ENCODE measurements at regions not wholly inside any gene's neighbourhood (a gene's known extent, or its start where the extent isn't known, plus 50 kb on each side); places are given as distances from the start of the nearest gene placed in this dataset.
A peak's percentile ranks its signal among the peaks of the same experiment; 100 is the strongest.
"Not testable (repeated sequence)": the region's sequence is repeated elsewhere in the genome, so short reads cannot be mapped to it uniquely, and the experiment has no call there.

- 0 out of 2 replicates have a peak, but pooled peaks cover 5% of the 10 kb centered on the region for H3K27me3 ChIP-seq
- H3K27ac ChIP-seq = no peak overlapping the region
- no peak overlapping the region for H3K4me3 ChIP-seq
- no peaks in the 10 kb centered on the region for H3K9me3 ChIP-seq (replicated peaks)
- no peaks in the 10 kb centered on the region for H3K36me3 ChIP-seq
- H3K4me1 ChIP-seq = no peaks in the 10 kb centered on the region
- DNase-seq = no peak
Measured at GRCh38 chr3:180743813-180744590, 64.7 kb upstream of the CCDC39 start.

DNA sequence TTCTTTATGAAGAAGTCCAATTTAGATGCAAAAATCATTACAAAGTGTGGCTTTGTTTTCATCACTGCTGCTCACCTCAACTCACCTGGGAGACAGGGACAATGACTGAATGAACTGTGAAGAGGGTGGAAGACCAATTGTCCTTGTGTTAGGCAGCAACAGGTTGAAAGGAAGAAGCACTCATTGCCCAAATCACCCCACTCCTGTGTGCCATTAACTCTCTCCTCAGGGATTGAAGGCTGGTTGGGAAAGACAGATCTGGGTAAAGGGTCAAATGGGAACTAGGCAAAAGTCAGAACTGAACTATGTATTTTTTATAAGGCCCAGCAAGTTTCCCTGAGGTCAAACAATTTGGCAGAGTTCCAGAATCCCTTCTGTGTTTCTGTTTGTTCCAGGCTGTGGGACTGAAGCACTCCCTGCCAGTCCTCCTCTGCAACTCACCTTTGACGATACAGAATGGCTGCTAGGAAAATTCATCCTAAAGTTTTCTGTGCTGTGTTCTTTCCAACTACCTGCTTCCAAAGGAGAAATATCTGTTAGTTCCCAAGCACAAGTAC, 68.6 kb upstream of the CCDC39 start:
- Histone ChIP-seq H3K36me3 (no peaks in the 10 kb centered on the region), H3K27ac (no peak overlapping the region), H3K4me3 (no peak overlapping the region), H3K27me3 (0 out of 2 replicates have a peak, but pooled peaks cover 5% of the 10 kb centered on the region), H3K9me3 (replicated peaks) (no peaks in the 10 kb centered on the region), H3K4me1 (no peaks in the 10 kb centered on the region)
- DNase-seq = peak in 1 of 2 experiments; percentile 4

DNA sequence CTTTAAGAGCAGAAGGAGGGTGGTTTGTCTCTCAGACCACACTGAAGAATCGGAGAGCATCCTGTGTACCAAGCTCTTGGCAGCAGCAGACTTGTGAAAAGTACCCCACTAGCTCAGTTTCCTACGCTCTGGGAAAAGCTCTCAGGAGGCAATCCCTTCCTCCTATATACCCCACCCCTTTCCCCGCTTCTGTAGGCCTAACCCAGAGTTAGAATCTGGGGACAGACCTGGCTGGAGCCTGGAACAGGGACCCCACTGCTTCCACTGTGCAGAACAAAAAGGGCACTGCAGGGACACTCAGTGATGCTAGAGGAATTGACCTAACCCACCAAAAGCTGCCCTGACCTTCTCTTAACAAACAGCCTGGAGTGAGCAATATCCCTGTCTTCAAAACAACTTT, 70.0 kb upstream of the CCDC39 start:
- H3K4me3 ChIP-seq = no peak overlapping the region
- no peak overlapping the region for H3K27ac ChIP-seq
- H3K4me1 ChIP-seq = no peaks in the 10 kb centered on the region
- H3K9me3 ChIP-seq (replicated peaks) = no peaks in the 10 kb centered on the region
- DNase-seq = no peak
- 0 out of 2 replicates have a peak, but pooled peaks cover 1% of the 10 kb centered on the region for H3K27me3 ChIP-seq
- no peaks in the 10 kb centered on the region for H3K36me3 ChIP-seq

DNA sequence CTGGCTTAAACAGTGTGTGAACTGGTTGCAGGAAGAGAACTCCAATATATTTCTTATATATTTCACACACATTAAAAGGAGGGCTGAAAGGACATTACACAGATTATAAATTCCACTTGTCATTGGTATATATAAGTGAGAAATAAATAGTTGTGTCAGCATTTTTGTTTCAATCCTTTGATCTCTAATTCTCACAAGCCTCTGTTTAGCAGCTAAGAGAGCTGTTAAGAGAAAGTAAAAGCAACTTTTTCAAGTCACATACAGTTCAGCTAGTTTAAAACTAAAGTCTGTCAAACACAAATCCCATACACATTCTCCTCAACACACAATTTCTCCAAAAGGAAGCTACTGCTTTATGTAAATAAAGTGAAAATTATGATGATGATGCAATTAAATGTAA, 70.5 kb upstream of the CCDC39 start:
- H3K9me3 ChIP-seq (replicated peaks) = no peaks in the 10 kb centered on the region
- H3K27ac ChIP-seq = no peak overlapping the region
- no peaks in the 10 kb centered on the region for H3K36me3 ChIP-seq
- H3K4me3 ChIP-seq = no peak overlapping the region
- H3K4me1 ChIP-seq = no peaks in the 10 kb centered on the region
- no peaks in the 10 kb centered on the region for H3K27me3 ChIP-seq
- no peak for DNase-seq

DNA sequence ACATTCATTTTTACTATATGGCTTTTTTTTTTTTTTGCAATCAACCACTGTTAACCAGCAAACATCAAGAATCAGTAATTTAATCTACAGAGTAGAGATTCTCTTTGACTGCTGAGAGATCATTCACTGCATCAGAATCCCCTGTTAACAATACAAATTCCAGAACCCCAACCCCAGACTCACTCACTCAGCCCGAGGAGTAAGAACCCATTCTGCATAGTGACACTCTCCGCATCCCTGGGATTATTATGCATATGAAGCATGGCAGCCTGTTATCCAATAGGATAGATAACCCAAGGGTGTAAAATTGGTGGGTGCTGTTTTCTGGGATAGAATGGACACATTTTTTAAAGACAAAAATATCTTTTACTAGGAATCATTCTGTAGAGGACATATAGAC, 76.3 kb upstream of the CCDC39 start:
- no peaks in the 10 kb centered on the region for H3K27me3 ChIP-seq
- no peak for DNase-seq
- no peak overlapping the region for H3K4me3 ChIP-seq
- no peaks in the 10 kb centered on the region for H3K9me3 ChIP-seq (replicated peaks)
- no peak overlapping the region for H3K27ac ChIP-seq
- no peaks in the 10 kb centered on the region for H3K4me1 ChIP-seq
- no peaks in the 10 kb centered on the region for H3K36me3 ChIP-seq

- no peaks in the 10 kb centered on the region for H3K4me1 ChIP-seq
- no peak overlapping the region for H3K4me3 ChIP-seq
- H3K27ac ChIP-seq = no peak overlapping the region
- no peaks in the 10 kb centered on the region for H3K27me3 ChIP-seq
- H3K9me3 ChIP-seq (replicated peaks) = no peaks in the 10 kb centered on the region
- DNase-seq = no peak
- no peaks in the 10 kb centered on the region for H3K36me3 ChIP-seq
Measured at GRCh38 chr3:180762866-180763265, 83.6 kb upstream of the CCDC39 start.

DNA sequence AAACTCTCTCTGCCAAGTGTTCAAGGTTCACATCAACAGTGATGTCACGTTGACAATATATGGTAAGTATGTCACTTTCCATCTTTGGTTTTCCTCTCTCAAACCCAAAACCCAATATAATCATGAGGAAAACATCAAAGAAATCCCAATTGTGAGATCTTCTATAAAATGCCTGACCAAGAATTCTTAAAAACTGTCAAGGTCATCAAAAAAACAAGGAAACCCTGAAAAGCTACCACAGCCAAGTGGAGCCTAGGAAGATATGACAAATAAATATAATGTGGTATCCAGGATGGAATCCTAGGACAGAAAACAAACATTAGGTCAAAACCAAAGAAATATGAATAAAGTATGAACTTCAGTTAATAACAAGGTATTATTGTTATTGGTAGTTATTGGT, 85.2 kb upstream of the CCDC39 start:
- Histone ChIP-seq H3K36me3 (no peaks in the 10 kb centered on the region), H3K4me3 (no peak overlapping the region), H3K27ac (no peak overlapping the region), H3K9me3 (replicated peaks) (no peaks in the 10 kb centered on the region), H3K27me3 (no peaks in the 10 kb centered on the region), H3K4me1 (no peaks in the 10 kb centered on the region)
- DNase-seq = no peak

- DNase-seq = no peak
- no peaks in the 10 kb centered on the region for H3K27me3 ChIP-seq
- H3K4me1 ChIP-seq = no peaks in the 10 kb centered on the region
- H3K27ac ChIP-seq = no peak overlapping the region
- H3K4me3 ChIP-seq = no peak overlapping the region
- H3K36me3 ChIP-seq = no peaks in the 10 kb centered on the region
- no peaks in the 10 kb centered on the region for H3K9me3 ChIP-seq (replicated peaks)
Measured at GRCh38 chr3:180770639-180771038, 91.3 kb upstream of the CCDC39 start.

DNA sequence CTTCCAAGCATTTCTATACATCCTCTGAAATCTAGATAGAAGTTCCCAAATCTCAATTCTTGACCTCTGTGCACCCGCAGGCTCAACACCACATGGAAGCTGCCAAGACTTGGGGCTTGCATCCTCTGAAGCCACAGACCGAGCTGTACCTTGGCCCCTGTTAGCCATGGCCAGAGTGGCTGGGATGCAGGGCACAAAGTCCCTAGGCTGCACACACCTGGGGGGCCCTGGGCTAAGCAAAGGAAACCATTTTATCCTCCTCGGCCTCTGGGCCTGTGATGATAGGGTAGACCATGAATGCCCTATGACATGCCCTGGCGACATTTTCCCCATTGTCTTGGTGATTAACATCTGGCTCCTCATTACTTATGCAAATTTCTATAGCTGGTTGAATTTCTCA, 97.1 kb upstream of the CCDC39 start:
- no peaks in the 10 kb centered on the region for H3K4me1 ChIP-seq
- DNase-seq = no peak

GRCh38 chr3:180782195-180782984, 103.1 kb upstream of the CCDC39 start:
- Histone ChIP-seq H3K9me3 (replicated peaks) (no peaks in the 10 kb centered on the region), H3K27ac (no peak overlapping the region), H3K4me3 (no peak overlapping the region), H3K4me1 (no peaks in the 10 kb centered on the region), H3K27me3 (no peaks in the 10 kb centered on the region), H3K36me3 (no peaks in the 10 kb centered on the region)
- no peak for DNase-seq

More for the DNA sequence above, 97.1 kb upstream of the CCDC39 start:
- no peaks in the 10 kb centered on the region for H3K36me3 ChIP-seq
- H3K27me3 ChIP-seq = no peaks in the 10 kb centered on the region
- H3K9me3 ChIP-seq (replicated peaks) = no peaks in the 10 kb centered on the region
- H3K27ac ChIP-seq = no peak overlapping the region
- no peak overlapping the region for H3K4me3 ChIP-seq

DNA sequence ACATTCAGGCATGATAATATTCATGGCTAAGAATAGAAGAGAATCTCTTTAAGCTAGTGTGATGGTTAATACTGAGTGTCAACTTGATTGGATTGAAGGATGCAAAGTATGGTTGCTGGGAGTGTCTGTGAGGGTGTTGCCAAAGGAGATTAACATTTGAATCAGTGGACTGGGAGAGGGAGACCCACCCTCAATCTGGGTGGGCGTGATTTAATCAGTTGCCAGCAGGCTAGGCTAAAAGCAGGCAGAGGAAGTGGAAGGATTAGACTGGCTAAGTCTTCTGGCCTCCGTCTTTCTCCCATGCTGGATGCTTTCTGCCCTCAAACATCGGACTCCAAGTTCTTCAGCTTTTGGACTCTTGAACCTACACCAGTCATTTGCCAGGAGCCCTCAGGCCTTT, 106.9 kb upstream of the CCDC39 start:
- H3K27me3 ChIP-seq; H3K4me1 ChIP-seq; H3K4me3 ChIP-seq; H3K9me3 ChIP-seq (replicated peaks); H3K36me3 ChIP-seq; H3K27ac ChIP-seq; DNase-seq: not testable (repeated sequence)

- H3K4me1 ChIP-seq = no peaks in the 10 kb centered on the region
- H3K9me3 ChIP-seq (replicated peaks) = no peaks in the 10 kb centered on the region
- no peaks in the 10 kb centered on the region for H3K27me3 ChIP-seq
- H3K36me3 ChIP-seq = no peaks in the 10 kb centered on the region
- no peak overlapping the region for H3K4me3 ChIP-seq
- DNase-seq = no peak
- no peak overlapping the region for H3K27ac ChIP-seq
Measured at GRCh38 chr3:180789774-180790173, 110.5 kb upstream of the CCDC39 start.

DNA sequence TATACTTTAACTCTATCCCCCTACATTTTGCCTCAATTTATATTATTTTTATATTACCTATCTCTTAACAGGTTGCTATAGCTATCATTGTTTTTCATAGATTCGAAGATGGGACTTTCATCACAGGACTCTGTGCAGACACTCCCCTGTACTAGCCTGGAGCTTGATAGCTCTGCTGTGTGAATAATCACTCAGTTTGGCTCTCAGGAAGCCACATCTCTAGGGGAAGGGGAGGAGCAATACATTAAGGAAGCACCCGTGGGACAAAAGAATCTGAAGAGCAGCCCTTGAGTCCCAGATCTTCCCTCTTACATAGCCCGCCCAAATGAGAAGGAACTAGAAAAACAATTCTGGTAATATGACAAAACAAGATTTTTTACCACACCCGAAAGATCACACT, 114.3 kb upstream of the FXR1 start:
- no peaks in the 10 kb centered on the region for H3K9me3 ChIP-seq (replicated peaks)
- DNase-seq = no peak
- no peak overlapping the region for H3K27ac ChIP-seq
- no peak overlapping the region for H3K4me3 ChIP-seq
- no peaks in the 10 kb centered on the region for H3K36me3 ChIP-seq
- H3K4me1 ChIP-seq = no peaks in the 10 kb centered on the region
- no peaks in the 10 kb centered on the region for H3K27me3 ChIP-seq

- H3K27ac ChIP-seq = no peak overlapping the region
- H3K27me3 ChIP-seq = no peaks in the 10 kb centered on the region
- no peaks in the 10 kb centered on the region for H3K9me3 ChIP-seq (replicated peaks)
- H3K36me3 ChIP-seq = no peaks in the 10 kb centered on the region
- H3K4me1 ChIP-seq = peaks cover 4% of the 10 kb centered on the region
- no peak overlapping the region for H3K4me3 ChIP-seq
- peak in 1 of 2 experiments; percentile 54 for DNase-seq
Measured at GRCh38 chr3:180802837-180803236, 109.6 kb upstream of the FXR1 start.

DNA sequence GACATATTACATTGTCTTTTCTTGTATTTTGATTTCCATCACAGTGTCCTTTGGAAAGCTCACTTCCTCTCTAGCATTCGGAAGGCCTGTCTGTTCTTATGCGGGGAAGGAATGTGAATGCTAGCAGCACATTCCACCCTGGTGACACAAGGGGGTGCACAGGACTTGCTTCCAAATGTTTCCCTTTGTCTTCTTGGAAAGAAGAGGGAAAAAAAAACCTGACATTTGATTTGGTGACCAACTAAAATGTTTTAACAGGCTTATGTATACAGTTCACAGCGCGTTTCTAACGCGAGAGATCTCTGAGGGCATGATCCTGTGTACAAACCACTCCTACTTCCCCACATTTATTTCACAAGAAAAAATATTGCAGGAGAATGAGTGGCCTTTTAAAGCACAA, 107.6 kb upstream of the FXR1 start:
- H3K9me3 ChIP-seq (replicated peaks) = no peaks in the 10 kb centered on the region
- no peaks in the 10 kb centered on the region for H3K36me3 ChIP-seq
- H3K4me3 ChIP-seq = no peak overlapping the region
- peaks cover 22% of the 10 kb centered on the region for H3K4me1 ChIP-seq
- H3K27ac ChIP-seq = no peak overlapping the region
- no peaks in the 10 kb centered on the region for H3K27me3 ChIP-seq
- peak; percentile 71 to 82 for DNase-seq

All from SJCRH30 (cell line).